GM12878 (cell line): ENCODE measurements at regions not wholly inside any gene's neighbourhood (a gene's known extent, or its start where the extent isn't known, plus 50 kb on each side); places are given as distances from the start of the nearest gene placed in this dataset.

ENCODE experiments used
- ATAC-seq: fragments of 200-7000 bp; cut with Tn5 transposase; 3 replicates; pipeline ENCODE4 v1.9.1; 2020; ENCODE audit warnings: mild to moderate bottlenecking, moderate library complexity
- BruUV-seq: library from RNA; stranded (reverse); fragments of 400-500 nt; replicated peaks from 2 replicates; lab custom pipeline; 2021; lab: Mats Ljungman, UMichigan
- CTCF ChIA-PET: fragments of 300-600 bp; sonication (Branson Sonifier 250); formaldehyde crosslinking; extraction: SDS; loops from one replicate; lab custom pipeline; 2021; ENCODE audit warnings: inconsistent platforms; lab: Yijun Ruan, JAX
- POLR2A ChIA-PET: fragments of 350-600 bp; formaldehyde crosslinking; extraction: SDS; loops from one replicate; lab custom pipeline; 2021; ENCODE audit warnings: inconsistent platforms; lab: Charles Lee
- RAD21 ChIA-PET: fragments of 300-600 bp; sonication (Branson Sonifier 250); formaldehyde crosslinking; loops from one replicate; lab custom pipeline; 2023; ENCODE audit warnings: antibody characterized with exemption; ENCODE audit not compliant: unreplicated experiment; lab: Charles Lee
- SMC1A ChIA-PET: fragments of 300-600 bp; sonication (Branson Sonifier 250); formaldehyde crosslinking; loops from one replicate; lab custom pipeline; 2023; ENCODE audit not compliant: unreplicated experiment, uncharacterized antibody; lab: Charles Lee
- DNase-seq: peaks from one replicate; pipeline ENCODE4 v3.0.0-alpha.2; 2011; ENCODE audit warnings: low read depth, low spot score
- FAIRE-seq: peaks from 3 replicates; lab custom pipeline; 2011; peaks lifted over from hg19 to GRCh38; lab: Jason Lieb, UNC
- H2AFZ ChIP-seq: 2 replicates; pipeline ENCODE4 v1.6.0; 2011; ENCODE audit warnings: low read depth, low read length, control low read depth; ENCODE audit not compliant: control insufficient read depth
- H3K27ac ChIP-seq: 2 replicates; pipeline ENCODE4 v1.5.1; 2011; ENCODE audit warnings: control low read depth; ENCODE audit not compliant: control insufficient read depth, insufficient read depth
- H3K27me3 ChIP-seq, 2 experiments: replicated peaks in 1 of 2; 2 replicates each; pipeline versions ENCODE4 v1.6.0 to v1.6.1; 2011; ENCODE audit warnings: low read length in 1 of 2; ENCODE audit not compliant: control insufficient read depth in 2 of 2, insufficient read depth in 2 of 2
- H3K36me3 ChIP-seq, 2 experiments: 2 replicates each; pipeline ENCODE4 v1.5.1; 2011; ENCODE audit warnings: low read length in 1 of 2; ENCODE audit not compliant: control insufficient read depth in 2 of 2, insufficient read depth in 2 of 2
- H3K4me1 ChIP-seq: 2 replicates; pipeline ENCODE4 v1.6.1; 2011; ENCODE audit warnings: mild to moderate bottlenecking, low read length, moderate library complexity, mixed read lengths; ENCODE audit not compliant: control insufficient read depth, insufficient read depth
- H3K4me2 ChIP-seq: 2 replicates; pipeline ENCODE4 v1.6.0; 2011; ENCODE audit warnings: control low read depth; ENCODE audit not compliant: control insufficient read depth, insufficient read depth
- H3K4me3 ChIP-seq: fragments of 200-600 bp; sonication (generic); 2 replicates; pipeline ENCODE4 v1.5.1; 2016
- H3K79me2 ChIP-seq: 2 replicates; pipeline ENCODE4 v1.6.0; 2011; ENCODE audit warnings: low read length; ENCODE audit not compliant: control insufficient read depth, insufficient read depth
- H3K9ac ChIP-seq: 2 replicates; pipeline ENCODE4 v1.8.0; 2011; ENCODE audit warnings: low read length, control low read depth, mixed read lengths; ENCODE audit not compliant: control insufficient read depth, insufficient read depth
- H3K9me3 ChIP-seq: replicated peaks from 3 replicates; pipeline ENCODE4 v1.5.1; 2011; ENCODE audit warnings: mild to moderate bottlenecking, low read length; ENCODE audit not compliant: control insufficient read depth, insufficient read depth
- H4K20me1 ChIP-seq: 2 replicates; pipeline ENCODE4 v1.6.0; 2011; ENCODE audit not compliant: control insufficient read depth, insufficient read depth
- HCFC1 ChIP-seq: fragments of 150-350 bp; IDR thresholded peaks from 2 replicates; pipeline ENCODE4 v1.6.1; 2014; ENCODE audit warnings: low read length
- HDGF ChIP-seq: fragments of 450-650 bp; IDR thresholded peaks from 2 replicates; pipeline ENCODE4 v1.6.1; 2016; ENCODE audit warnings: antibody characterized with exemption
- KAT2A ChIP-seq: conservative IDR thresholded peaks from 2 replicates; pipeline ENCODE4 v1.6.1; 2011; ENCODE audit warnings: low read depth, low read length; ENCODE audit not compliant: control insufficient read depth
- MTA2 ChIP-seq: fragments of 450-650 bp; IDR thresholded peaks from 2 replicates; pipeline ENCODE4 v1.6.1; 2016; ENCODE audit warnings: low read depth, mild to moderate bottlenecking, moderate library complexity
- SMAD1 ChIP-seq: fragments of 450-650 bp; IDR thresholded peaks from 2 replicates; pipeline ENCODE4 v1.6.1; 2018; ENCODE audit warnings: mild to moderate bottlenecking, low read depth; ENCODE audit not compliant: partially characterized antibody
- SUPT20H ChIP-seq: IDR thresholded peaks from 2 replicates; pipeline ENCODE4 v1.6.1; 2011; ENCODE audit warnings: low read depth, mild to moderate bottlenecking, low read length, moderate library complexity, borderline replicate concordance; ENCODE audit not compliant: control insufficient read depth
- ZNF217 ChIP-seq: fragments of 450-650 bp; IDR thresholded peaks from 2 replicates; pipeline ENCODE4 v1.6.1; 2017; ENCODE audit warnings: antibody characterized with exemption, mild to moderate bottlenecking
- WGBS: methylation state at CpG from one replicate; pipeline ENCODE4 v1.1.6; 2016; ENCODE audit warnings: low lambda C conversion rate; ENCODE audit not compliant: insufficient replicate concordance, insufficient coverage; ENCODE audit errors: missing lambda C conversion rate; 5-methylcytosine and 5-hydroxymethylcytosine counted together
- in situ Hi-C: fragments of 300-500 bp; cut with MboI; formaldehyde crosslinking; loops from 9 replicates; pipeline ENCODE4 v1.14.3; 2018; ENCODE audit warnings: mixed read lengths
- intact Hi-C: fragments of 100-400 bp; cut with micrococcal nuclease; formaldehyde crosslinking; loops from one replicate; pipeline ENCODE4 v1.14.2; 2022; ENCODE audit not compliant: unreplicated experiment
- TF ChIP-seq, protein P1 (sequence below), 3 experiments: IDR thresholded peaks in 2 of 3; conservative IDR thresholded peaks in 1 of 3; 2 replicates each; pipeline ENCODE4 v1.5.1; 2011; ENCODE audit warnings: low read depth in 3 of 3, low read length in 3 of 3, mild to moderate bottlenecking in 3 of 3, control low read depth in 2 of 3, moderate library complexity in 2 of 3, inconsistent platforms in 1 of 3, mixed read lengths in 1 of 3; ENCODE audit not compliant: control insufficient read depth in 2 of 3, insufficient read depth in 1 of 3; ENCODE audit errors: extremely low read depth in 1 of 3

- no peak overlapping the region for H3K27ac ChIP-seq
- no peak for FAIRE-seq
- H3K79me2 ChIP-seq, result no peaks in the 10 kb centered on the region
- no peaks in the 10 kb centered on the region for H3K4me1 ChIP-seq
- DNase-seq, result no peak
- no TSS peak for BruUV-seq
- H3K9me3 ChIP-seq, result no peaks in the 10 kb centered on the region
- TF ChIP-seq ZNF217, result no peak
- no peak for TF ChIP-seq HCFC1
- TF ChIP-seq SMAD1, result no peak
- TF ChIP-seq SUPT20H, result no peak
- no peak for TF ChIP-seq HDGF
- TF ChIP-seq MTA2, result no peak
- ChIA-PET POLR2A (no interaction called here), SMC1A (no interaction called here), RAD21 (no interaction called here), CTCF (no interaction called here)
- intact Hi-C loops (no loop called here), in situ Hi-C loops (no loop called here)
- no peak overlapping the region for H2AFZ ChIP-seq
- H3K27me3 ChIP-seq, result no peaks in the 10 kb centered on the region
- H4K20me1 ChIP-seq, result no peaks in the 10 kb centered on the region
- H3K4me3 ChIP-seq, result no peak overlapping the region
- no peaks in the 10 kb centered on the region for H3K36me3 ChIP-seq
- H3K9ac ChIP-seq, result no peak overlapping the region
- ATAC-seq, result no peak
- 4% methylated on average over 3 of the region's 3 CpGs for WGBS
- no peak overlapping the region for H3K4me2 ChIP-seq
Measured at GRCh38 chr2:220051716-220052115, 424.3 kb downstream of the SLC4A3 start.

DNA sequence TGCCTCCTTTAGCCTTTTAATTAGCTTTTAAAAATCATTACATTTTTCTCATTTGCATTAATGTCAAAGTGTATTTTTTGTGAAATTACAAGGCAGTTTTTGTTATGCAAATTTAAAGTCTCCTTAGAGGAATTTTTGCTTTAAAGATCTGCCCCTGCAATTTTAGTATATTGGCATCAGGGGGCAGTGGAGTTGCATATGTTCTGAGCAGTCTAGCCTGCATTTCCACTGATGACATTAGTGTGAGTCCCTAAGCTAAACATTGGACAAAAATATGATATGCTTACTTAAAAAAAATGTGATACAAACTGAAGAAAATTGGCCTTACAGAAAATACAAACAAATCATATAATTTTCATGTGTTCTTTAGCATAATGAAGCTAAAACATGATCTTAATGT lies 426.5 kb downstream of the SLC4A3 start:
- Histone ChIP-seq H3K36me3 (no peaks in the 10 kb centered on the region), H4K20me1 (no peaks in the 10 kb centered on the region), H3K9ac (no peak overlapping the region), H3K4me1 (no peaks in the 10 kb centered on the region), H3K9me3 (no peaks in the 10 kb centered on the region), H3K4me2 (no peak overlapping the region), H3K27me3 (no peaks in the 10 kb centered on the region), H2AFZ (no peak overlapping the region), H3K4me3 (no peak overlapping the region), H3K79me2 (no peaks in the 10 kb centered on the region), H3K27ac (no peak overlapping the region)
- no peak for DNase-seq
- ChIA-PET RAD21 (no interaction called here), SMC1A (interaction anchor here (1.0 kb wide), 1 partner anchor 9 kb away, joined by 5 read pairs; no protein-coding TSS in a partner anchor), CTCF (interaction anchor here (0.6 to 0.7 kb wide), 2 partner anchors 13 to 44 kb away, joined by 3 to 4 read pairs; no protein-coding TSS in a partner anchor), POLR2A (no interaction called here)
- ATAC-seq, result no peak
- FAIRE-seq, result no peak
- in situ Hi-C loops (no loop called here), intact Hi-C loops (no loop called here)
- no peak for TF ChIP-seq KAT2A
- TF ChIP-seq, protein P1, sequence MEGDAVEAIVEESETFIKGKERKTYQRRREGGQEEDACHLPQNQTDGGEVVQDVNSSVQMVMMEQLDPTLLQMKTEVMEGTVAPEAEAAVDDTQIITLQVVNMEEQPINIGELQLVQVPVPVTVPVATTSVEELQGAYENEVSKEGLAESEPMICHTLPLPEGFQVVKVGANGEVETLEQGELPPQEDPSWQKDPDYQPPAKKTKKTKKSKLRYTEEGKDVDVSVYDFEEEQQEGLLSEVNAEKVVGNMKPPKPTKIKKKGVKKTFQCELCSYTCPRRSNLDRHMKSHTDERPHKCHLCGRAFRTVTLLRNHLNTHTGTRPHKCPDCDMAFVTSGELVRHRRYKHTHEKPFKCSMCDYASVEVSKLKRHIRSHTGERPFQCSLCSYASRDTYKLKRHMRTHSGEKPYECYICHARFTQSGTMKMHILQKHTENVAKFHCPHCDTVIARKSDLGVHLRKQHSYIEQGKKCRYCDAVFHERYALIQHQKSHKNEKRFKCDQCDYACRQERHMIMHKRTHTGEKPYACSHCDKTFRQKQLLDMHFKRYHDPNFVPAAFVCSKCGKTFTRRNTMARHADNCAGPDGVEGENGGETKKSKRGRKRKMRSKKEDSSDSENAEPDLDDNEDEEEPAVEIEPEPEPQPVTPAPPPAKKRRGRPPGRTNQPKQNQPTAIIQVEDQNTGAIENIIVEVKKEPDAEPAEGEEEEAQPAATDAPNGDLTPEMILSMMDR (IDR thresholded peaks at IDR 0.05 in 2 of 3, conservative IDR thresholded peaks at IDR 0.05 in 1 of 3; ENCODE audit: control insufficient read depth in 2 of 3, extremely low read depth in 1 of 3, insufficient read depth in 1 of 3, low read depth in 3 of 3, low read length in 3 of 3), result peak in 1 of 3 experiments; percentile 15; a peak in 1 of 6 replicates
- BruUV-seq, result no TSS peak
